HepG2 (cell line): ENCODE measurements at regions not wholly inside any gene's neighbourhood (a gene's known extent, or its start where the extent isn't known, plus 50 kb on each side); places are given as distances from the start of the nearest gene placed in this dataset.

Experiments used
- CEBPB ChIP-seq: IDR thresholded peaks from 2 replicates; pipeline ENCODE4 v1.6.1; 2011; ENCODE audit warnings: low read depth, low read length, improper control_type of control experiment, borderline replicate concordance
- CTCF ChIP-seq: sonication (generic); formaldehyde crosslinking; IDR thresholded peaks from 2 replicates; pipeline ENCODE4 v1.5.0; 2020; ENCODE audit warnings: mild to moderate bottlenecking, missing genetic modification reagents, moderate library complexity
- EZH2 ChIP-seq: conservative IDR thresholded peaks from 2 replicates; pipeline ENCODE4 v1.6.1; 2012; ENCODE audit warnings: mild to moderate bottlenecking, low read depth, low read length, moderate library complexity
- FOXM1 ChIP-seq: sonication (generic); formaldehyde crosslinking; IDR thresholded peaks from 2 replicates; pipeline ENCODE4 v1.5.0; 2020; ENCODE audit warnings: missing genetic modification reagents
- GPN1 ChIP-seq: sonication (generic); formaldehyde crosslinking; IDR thresholded peaks from 2 replicates; pipeline ENCODE4 v1.5.1; 2020; ENCODE audit warnings: missing genetic modification reagents, borderline replicate concordance
- PRDM4 ChIP-seq: sonication (generic); formaldehyde crosslinking; IDR thresholded peaks from 2 replicates; pipeline ENCODE4 v1.9.0; 2021; ENCODE audit warnings: missing genetic modification reagents, borderline replicate concordance
- REST ChIP-seq, 2 experiments: IDR thresholded peaks; 2 replicates each; pipeline ENCODE4 v1.6.1; 2011 to 2012; ENCODE audit warnings: low read length in 2 of 2, borderline replicate concordance in 1 of 2, low read depth in 1 of 2, mild to moderate bottlenecking in 1 of 2, moderate library complexity in 1 of 2
- REXO4 ChIP-seq: sonication (generic); formaldehyde crosslinking; IDR thresholded peaks from 2 replicates; pipeline ENCODE4 v1.8.0; 2022; ENCODE audit warnings: missing genetic modification reagents, mild to moderate bottlenecking, borderline replicate concordance
- RFX5 ChIP-seq: IDR thresholded peaks from 2 replicates; pipeline ENCODE4 v1.6.1; 2011; ENCODE audit warnings: low read depth, low read length, improper control_type of control experiment
- ZBTB21 ChIP-seq: sonication (generic); formaldehyde crosslinking; IDR thresholded peaks from 2 replicates; pipeline ENCODE4 v1.4.0; 2020; ENCODE audit warnings: missing genetic modification reagents
- ZNF629 ChIP-seq: sonication (generic); formaldehyde crosslinking; conservative IDR thresholded peaks from 2 replicates; pipeline ENCODE4 v1.5.0; 2020; ENCODE audit warnings: missing genetic modification reagents
- ZNF768 ChIP-seq: sonication (generic); formaldehyde crosslinking; IDR thresholded peaks from 2 replicates; pipeline ENCODE4 v1.4.0; 2020; ENCODE audit warnings: missing genetic modification reagents
- ZNF776 ChIP-seq: sonication (generic); formaldehyde crosslinking; IDR thresholded peaks from 2 replicates; pipeline ENCODE4 v1.4.0; 2020; ENCODE audit warnings: mild to moderate bottlenecking, missing genetic modification reagents

- no peak for TF ChIP-seq PRDM4 (CRISPR knock-in tag)
- TF ChIP-seq FOXM1 (CRISPR knock-in tag), result no peak
- no peak for TF ChIP-seq ZNF776 (CRISPR knock-in tag)
- TF ChIP-seq EZH2, result no peak
- no peak for TF ChIP-seq GPN1 (CRISPR knock-in tag)
- TF ChIP-seq RFX5, result no peak
- TF ChIP-seq CTCF (CRISPR knock-in tag), result no peak
- no peak for TF ChIP-seq ZNF768 (CRISPR knock-in tag)
- TF ChIP-seq ZNF629, result no peak
- no peak for TF ChIP-seq REXO4 (CRISPR knock-in tag)
- no peak for TF ChIP-seq CEBPB
- TF ChIP-seq ZBTB21 (CRISPR knock-in tag), result no peak
- TF ChIP-seq REST (IDR thresholded peaks at IDR 0.05; ENCODE audit: borderline replicate concordance in 1 of 2, low read depth in 1 of 2, low read length in 2 of 2), result no peak
Observed at GRCh38 chr12:40557980-40558379, 134.3 kb upstream of the CNTN1 start.
